ENCODE measurements at regions not wholly inside any gene's neighbourhood (a gene's known extent, or its start where the extent isn't known, plus 50 kb on each side); places are given as distances from the start of the nearest gene placed in this dataset.

GRCh38 chr6:27062755-27063154, 184.7 kb upstream of the PRSS16 start:
- no peaks in the 10 kb centered on the region for H3K27me3 ChIP-seq (ENCODE audit: control insufficient read depth, insufficient read depth, low read length)
- no peaks in the 10 kb centered on the region for H3K36me3 ChIP-seq (ENCODE audit: control insufficient read depth in 2 of 3, insufficient read depth in 3 of 3, low read length in 3 of 3)
- H3K4me3 ChIP-seq (ENCODE audit: low read length in 3 of 3): no peak overlapping the region
- H3K9ac ChIP-seq (ENCODE audit: low read length in 3 of 3): no peak overlapping the region
- TF ChIP-seq, protein P1, sequence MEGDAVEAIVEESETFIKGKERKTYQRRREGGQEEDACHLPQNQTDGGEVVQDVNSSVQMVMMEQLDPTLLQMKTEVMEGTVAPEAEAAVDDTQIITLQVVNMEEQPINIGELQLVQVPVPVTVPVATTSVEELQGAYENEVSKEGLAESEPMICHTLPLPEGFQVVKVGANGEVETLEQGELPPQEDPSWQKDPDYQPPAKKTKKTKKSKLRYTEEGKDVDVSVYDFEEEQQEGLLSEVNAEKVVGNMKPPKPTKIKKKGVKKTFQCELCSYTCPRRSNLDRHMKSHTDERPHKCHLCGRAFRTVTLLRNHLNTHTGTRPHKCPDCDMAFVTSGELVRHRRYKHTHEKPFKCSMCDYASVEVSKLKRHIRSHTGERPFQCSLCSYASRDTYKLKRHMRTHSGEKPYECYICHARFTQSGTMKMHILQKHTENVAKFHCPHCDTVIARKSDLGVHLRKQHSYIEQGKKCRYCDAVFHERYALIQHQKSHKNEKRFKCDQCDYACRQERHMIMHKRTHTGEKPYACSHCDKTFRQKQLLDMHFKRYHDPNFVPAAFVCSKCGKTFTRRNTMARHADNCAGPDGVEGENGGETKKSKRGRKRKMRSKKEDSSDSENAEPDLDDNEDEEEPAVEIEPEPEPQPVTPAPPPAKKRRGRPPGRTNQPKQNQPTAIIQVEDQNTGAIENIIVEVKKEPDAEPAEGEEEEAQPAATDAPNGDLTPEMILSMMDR (IDR thresholded peaks at IDR 0.05; ENCODE audit: borderline replicate concordance, extremely low read depth, insufficient read depth): no peak
- intact Hi-C loops (cut with DNase I): no loop called here
- DNase-seq (no peak), FAIRE-seq (no peak)
- no peaks in the 10 kb centered on the region for H3K4me1 ChIP-seq (ENCODE audit: control insufficient read depth in 2 of 3, insufficient read depth in 2 of 3, low read depth in 1 of 3, low read length in 3 of 3)
- H3K9me3 ChIP-seq (ENCODE audit: control insufficient read depth in 2 of 3, insufficient read depth in 1 of 3, low read length in 3 of 3): no peaks in the 10 kb centered on the region
- no peak overlapping the region for H3K27ac ChIP-seq (ENCODE audit: low read depth in 2 of 2, low read length in 2 of 2)

DNA sequence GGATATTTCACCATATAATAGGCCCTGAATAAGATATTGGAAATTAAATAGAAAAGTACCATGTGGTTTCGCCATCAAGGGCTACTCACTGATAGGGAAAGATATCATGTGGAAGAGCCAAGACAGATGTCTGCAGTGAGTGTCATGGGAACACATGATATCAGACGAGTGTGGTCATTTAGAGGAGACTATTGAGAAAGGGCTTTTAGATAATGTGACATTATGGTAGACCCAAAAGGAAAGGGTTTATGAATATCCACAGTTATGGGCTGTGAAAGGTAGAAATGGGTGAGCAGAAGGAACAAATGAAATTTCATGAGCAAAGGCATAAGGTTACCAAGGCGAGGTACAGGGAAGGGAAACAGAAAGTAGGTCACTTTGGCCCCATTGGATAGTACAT, 182.3 kb upstream of the PRSS16 start:
- H3K36me3 ChIP-seq (ENCODE audit: control insufficient read depth in 2 of 3, insufficient read depth in 3 of 3, low read length in 3 of 3): no peaks in the 10 kb centered on the region
- DNase-seq (no peak), FAIRE-seq (no peak)
- H3K4me1 ChIP-seq (ENCODE audit: control insufficient read depth in 2 of 3, insufficient read depth in 2 of 3, low read depth in 1 of 3, low read length in 3 of 3): no peaks in the 10 kb centered on the region
- no peak overlapping the region for H3K27ac ChIP-seq (ENCODE audit: low read depth in 2 of 2, low read length in 2 of 2)
- no peak overlapping the region for H3K4me3 ChIP-seq (ENCODE audit: low read length in 3 of 3)
- H3K27me3 ChIP-seq (ENCODE audit: control insufficient read depth, insufficient read depth, low read length): no peaks in the 10 kb centered on the region
- TF ChIP-seq, protein P1 (IDR thresholded peaks at IDR 0.05; ENCODE audit: borderline replicate concordance, extremely low read depth, insufficient read depth): no peak
- no peak overlapping the region for H3K9ac ChIP-seq (ENCODE audit: low read length in 3 of 3)
- H3K9me3 ChIP-seq (ENCODE audit: control insufficient read depth in 2 of 3, insufficient read depth in 1 of 3, low read length in 3 of 3): no peaks in the 10 kb centered on the region
- intact Hi-C loops (cut with DNase I): no loop called here

DNA sequence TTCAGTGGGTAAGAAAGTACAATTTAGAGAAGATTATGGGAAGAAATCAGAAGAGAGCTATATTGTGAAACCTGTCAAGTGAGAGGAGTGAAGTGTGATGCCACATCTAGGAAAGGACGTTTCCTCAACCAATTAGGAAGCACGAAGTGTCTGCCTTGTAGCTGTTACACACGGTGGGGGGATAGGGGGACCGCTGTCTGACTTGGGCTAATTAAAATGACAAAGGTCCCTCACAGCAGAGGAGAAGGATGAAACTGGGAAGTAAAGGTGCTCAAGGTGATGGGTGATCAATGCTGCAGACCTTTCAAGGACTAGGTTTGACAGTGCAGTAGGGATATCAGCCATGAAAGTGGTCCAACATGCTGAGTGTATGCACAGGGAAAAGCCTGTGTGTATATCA, 181.1 kb upstream of the PRSS16 start:
- FAIRE-seq: no peak

DNA sequence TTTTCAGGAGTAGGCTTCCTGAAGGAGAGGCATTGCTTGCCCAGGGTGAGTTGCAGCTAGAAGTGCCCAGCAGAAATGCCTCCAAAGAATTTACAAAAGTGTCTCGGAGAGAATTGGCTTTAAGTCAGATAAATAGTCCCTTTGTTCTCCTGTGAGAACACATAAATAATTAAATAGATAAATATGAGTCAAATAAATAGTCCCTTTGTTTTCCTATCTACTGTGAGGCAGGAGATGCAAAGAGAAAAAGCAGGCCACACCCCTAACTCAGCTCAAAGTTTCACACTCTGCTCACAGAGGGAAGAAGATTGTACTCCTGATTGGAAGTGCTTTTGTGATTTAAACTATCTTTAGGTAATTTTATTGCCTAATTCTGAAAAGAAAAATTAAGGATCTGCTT, 180.7 kb upstream of the PRSS16 start:
- TF ChIP-seq, protein P1 (IDR thresholded peaks at IDR 0.05; ENCODE audit: borderline replicate concordance, extremely low read depth, insufficient read depth): no peak
- Histone ChIP-seq H3K4me3 (ENCODE audit: low read length in 3 of 3) (no peak overlapping the region), H3K9ac (ENCODE audit: low read length in 3 of 3) (no peak overlapping the region), H3K9me3 (ENCODE audit: control insufficient read depth in 2 of 3, insufficient read depth in 1 of 3, low read length in 3 of 3) (no peaks in the 10 kb centered on the region), H3K27me3 (ENCODE audit: control insufficient read depth, insufficient read depth, low read length) (no peaks in the 10 kb centered on the region), H3K27ac (ENCODE audit: low read depth in 2 of 2, low read length in 2 of 2) (no peak overlapping the region), H3K36me3 (ENCODE audit: control insufficient read depth in 2 of 3, insufficient read depth in 3 of 3, low read length in 3 of 3) (no peaks in the 10 kb centered on the region), H3K4me1 (ENCODE audit: control insufficient read depth in 2 of 3, insufficient read depth in 2 of 3, low read depth in 1 of 3, low read length in 3 of 3) (no peaks in the 10 kb centered on the region)
- FAIRE-seq (no peak), DNase-seq (no peak)
- intact Hi-C loops (cut with DNase I): no loop called here

More for the DNA sequence above, 181.1 kb upstream of the PRSS16 start:
- TF ChIP-seq, protein P1 (IDR thresholded peaks at IDR 0.05; ENCODE audit: borderline replicate concordance, extremely low read depth, insufficient read depth): no peak
- no peak overlapping the region for H3K27ac ChIP-seq (ENCODE audit: low read depth in 2 of 2, low read length in 2 of 2)
- intact Hi-C loops (cut with DNase I): no loop called here
- H3K36me3 ChIP-seq (ENCODE audit: control insufficient read depth in 2 of 3, insufficient read depth in 3 of 3, low read length in 3 of 3): no peaks in the 10 kb centered on the region
- no peaks in the 10 kb centered on the region for H3K27me3 ChIP-seq (ENCODE audit: control insufficient read depth, insufficient read depth, low read length)
- no peaks in the 10 kb centered on the region for H3K4me1 ChIP-seq (ENCODE audit: control insufficient read depth in 2 of 3, insufficient read depth in 2 of 3, low read depth in 1 of 3, low read length in 3 of 3)
- H3K9me3 ChIP-seq (ENCODE audit: control insufficient read depth in 2 of 3, insufficient read depth in 1 of 3, low read length in 3 of 3): no peaks in the 10 kb centered on the region
- no peak overlapping the region for H3K9ac ChIP-seq (ENCODE audit: low read length in 3 of 3)
- no peak for DNase-seq
- H3K4me3 ChIP-seq (ENCODE audit: low read length in 3 of 3): no peak overlapping the region
